ENCODE measurements at regions not wholly inside any gene's neighbourhood (a gene's known extent, or its start where the extent isn't known, plus 50 kb on each side); places are given as distances from the start of the nearest gene placed in this dataset.

GRCh38 chr18:10217211-10217610 lies 237.2 kb upstream of the APCDD1 start:
- TF ChIP-seq CTCF (IDR thresholded peaks at IDR 0.05) (no peak), POLR2AphosphoS5 (IDR thresholded peaks at IDR 0.05; ENCODE audit: insufficient read depth in 1 of 2, low read depth in 1 of 2) (no peak), POLR2A (IDR thresholded peaks at IDR 0.05) (no peak)
